ENCODE measurements at regions not wholly inside any gene's neighbourhood (a gene's known extent, or its start where the extent isn't known, plus 50 kb on each side); places are given as distances from the start of the nearest gene placed in this dataset.

GRCh38 chr13:50713523-50714248, 129.8 kb downstream of the DLEU7 start:
- WGBS: 84% methylated on average over 12 of the region's 12 CpGs
- Histone ChIP-seq H3K27ac (no peak overlapping the region), H3K9me3 (no peaks in the 10 kb centered on the region), H3K36me3 (no peaks in the 10 kb centered on the region), H3K4me3 (no peak overlapping the region), H3K27me3 (replicated peaks; ENCODE audit: insufficient read depth) (no peaks in the 10 kb centered on the region), H3K4me1 (replicated peaks) (no peaks in the 10 kb centered on the region)
- no peak for TF ChIP-seq POLR2AphosphoS5 (IDR thresholded peaks at IDR 0.05)
- TF ChIP-seq POLR2A (IDR thresholded peaks at IDR 0.05): no peak
- TF ChIP-seq CTCF (IDR thresholded peaks at IDR 0.05): no peak
- intact Hi-C loops (cut with DNase I): no loop called here
- no peak for DNase-seq (ENCODE audit: low spot score)

GRCh38 chr13:50714891-50715290, 128.6 kb downstream of the DLEU7 start:
- H3K27me3 ChIP-seq (replicated peaks; ENCODE audit: insufficient read depth): no peaks in the 10 kb centered on the region
- intact Hi-C loops (cut with DNase I): no loop called here
- WGBS: 97% methylated on average over 12 of the region's 12 CpGs
- H3K36me3 ChIP-seq: no peaks in the 10 kb centered on the region
- no peak for DNase-seq (ENCODE audit: low spot score)
- H3K9me3 ChIP-seq: no peaks in the 10 kb centered on the region
- TF ChIP-seq CTCF (IDR thresholded peaks at IDR 0.05) (no peak), POLR2AphosphoS5 (IDR thresholded peaks at IDR 0.05) (no peak), POLR2A (IDR thresholded peaks at IDR 0.05) (no peak)
- no peak overlapping the region for H3K4me3 ChIP-seq
- no peak overlapping the region for H3K27ac ChIP-seq
- no peaks in the 10 kb centered on the region for H3K4me1 ChIP-seq (replicated peaks)

GRCh38 chr13:50715402-50716146, 127.9 kb downstream of the DLEU7 start:
- WGBS: 98% methylated on average over 14 of the region's 14 CpGs
- Histone ChIP-seq H3K27ac (no peak overlapping the region), H3K4me1 (replicated peaks) (no peaks in the 10 kb centered on the region), H3K36me3 (no peaks in the 10 kb centered on the region), H3K27me3 (replicated peaks; ENCODE audit: insufficient read depth) (no peaks in the 10 kb centered on the region), H3K9me3 (no peaks in the 10 kb centered on the region), H3K4me3 (no peak overlapping the region)
- TF ChIP-seq CTCF (IDR thresholded peaks at IDR 0.05) (no peak), POLR2AphosphoS5 (IDR thresholded peaks at IDR 0.05) (no peak), POLR2A (IDR thresholded peaks at IDR 0.05) (no peak)
- DNase-seq (ENCODE audit: low spot score): no peak
- intact Hi-C loops (cut with DNase I): no loop called here

- H3K4me1 ChIP-seq (replicated peaks): no peaks in the 10 kb centered on the region
Measured at GRCh38 chr13:50720861-50721671, 122.4 kb downstream of the DLEU7 start.

More at GRCh38 chr13:50720861-50721671, 122.4 kb downstream of the DLEU7 start:
- Histone ChIP-seq H3K27me3 (replicated peaks; ENCODE audit: insufficient read depth) (no peaks in the 10 kb centered on the region), H3K9me3 (no peaks in the 10 kb centered on the region), H3K36me3 (no peaks in the 10 kb centered on the region), H3K4me3 (no peak overlapping the region), H3K27ac (no peak overlapping the region)
- no peak for DNase-seq (ENCODE audit: low spot score)
- WGBS: 94% methylated on average over 8 of the region's 8 CpGs
- TF ChIP-seq POLR2AphosphoS5 (IDR thresholded peaks at IDR 0.05) (no peak), POLR2A (IDR thresholded peaks at IDR 0.05) (no peak), CTCF (IDR thresholded peaks at IDR 0.05) (no peak)
- intact Hi-C loops (cut with DNase I): no loop called here

Measured in prostate gland (tissue), 2 donors.